IPS-18c (cell line): ENCODE measurements at regions not wholly inside any gene's neighbourhood (a gene's known extent, or its start where the extent isn't known, plus 50 kb on each side); places are given as distances from the start of the nearest gene placed in this dataset.

Source experiments
- H3K4me3 ChIP-seq: 2 replicates; pipeline ENCODE4 v1.7.0; 2013; ENCODE audit warnings: low read depth, mild to moderate bottlenecking, low read length, moderate library complexity; ENCODE audit not compliant: insufficient read depth
- H3K9me3 ChIP-seq: one replicate; pipeline ENCODE4 v1.6.1; 2013; ENCODE audit warnings: mild to moderate bottlenecking, low read length, moderate library complexity; ENCODE audit not compliant: control insufficient read depth, insufficient read depth

DNA sequence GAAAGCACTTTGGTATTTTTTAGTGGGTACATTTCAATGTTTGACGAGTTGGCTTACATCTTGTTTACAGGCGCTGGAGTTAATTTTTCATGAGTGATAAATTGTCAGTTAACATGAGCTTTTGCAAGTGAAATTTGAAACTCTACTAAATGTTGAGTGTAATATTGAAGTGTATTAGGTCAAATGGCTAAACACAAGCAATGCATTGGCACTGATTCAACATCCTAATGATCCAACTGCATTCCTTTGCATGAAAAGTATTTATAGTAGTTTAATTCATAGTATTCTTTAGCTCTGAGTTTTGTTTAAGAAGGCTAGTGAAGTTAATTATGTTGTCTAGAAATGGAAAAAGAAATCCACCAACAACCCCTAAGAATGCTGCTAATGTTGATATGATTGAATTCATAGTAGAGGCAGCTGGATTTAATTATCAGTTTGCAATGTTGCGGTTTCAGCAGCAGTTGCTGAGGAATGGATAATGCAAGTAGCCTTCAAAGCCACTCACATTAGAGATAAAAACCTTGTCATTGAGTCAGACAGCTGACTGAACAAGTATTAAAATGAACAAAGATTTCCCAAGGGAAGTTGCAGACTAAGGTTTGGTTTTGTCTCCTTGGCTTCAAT lies 245.6 kb upstream of the GOLIM4 start:
- Histone ChIP-seq H3K9me3 (no peaks in the 10 kb centered on the region), H3K4me3 (no peak overlapping the region)

DNA sequence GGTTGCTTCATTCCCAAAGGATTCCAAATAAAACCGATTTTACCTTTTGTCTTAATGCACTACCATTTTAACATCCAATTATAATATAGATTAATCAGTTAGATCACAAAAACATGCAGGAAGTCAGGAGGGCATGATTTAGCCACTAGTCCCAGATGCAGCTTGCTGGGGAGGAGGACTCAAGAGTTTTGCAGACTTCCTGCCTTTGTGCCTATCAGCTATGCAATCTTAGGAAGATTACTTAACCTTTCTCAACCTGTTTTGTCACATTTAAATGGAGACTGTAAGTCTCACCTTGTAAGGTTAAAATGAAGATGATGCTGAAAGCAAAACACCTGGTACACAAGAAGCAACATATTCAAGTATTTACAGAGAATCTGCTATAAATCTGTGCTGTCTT lies 242.4 kb upstream of the GOLIM4 start:
- H3K9me3 ChIP-seq: no peaks in the 10 kb centered on the region
- H3K4me3 ChIP-seq: no peak overlapping the region

DNA sequence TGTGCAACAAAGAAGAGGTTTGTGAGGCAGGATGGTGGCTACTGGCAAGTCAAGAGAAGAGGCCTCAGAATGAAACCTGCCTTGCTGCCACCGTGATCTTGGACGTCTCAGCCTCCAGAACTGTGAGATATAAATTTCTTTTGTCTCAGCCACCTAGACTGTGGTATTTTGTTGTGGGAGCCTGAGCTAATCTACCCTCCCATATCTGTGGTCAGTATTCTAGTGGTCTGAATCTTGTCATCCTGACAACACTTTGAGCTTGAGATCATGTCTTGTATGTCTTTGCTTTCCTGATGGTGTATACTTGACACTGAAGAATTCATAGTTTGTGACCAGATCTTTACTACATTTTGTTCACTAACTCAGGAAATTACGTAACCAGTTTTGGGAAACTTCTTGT lies 240.6 kb upstream of the GOLIM4 start:
- Histone ChIP-seq H3K9me3 (no peaks in the 10 kb centered on the region), H3K4me3 (no peak overlapping the region)

DNA sequence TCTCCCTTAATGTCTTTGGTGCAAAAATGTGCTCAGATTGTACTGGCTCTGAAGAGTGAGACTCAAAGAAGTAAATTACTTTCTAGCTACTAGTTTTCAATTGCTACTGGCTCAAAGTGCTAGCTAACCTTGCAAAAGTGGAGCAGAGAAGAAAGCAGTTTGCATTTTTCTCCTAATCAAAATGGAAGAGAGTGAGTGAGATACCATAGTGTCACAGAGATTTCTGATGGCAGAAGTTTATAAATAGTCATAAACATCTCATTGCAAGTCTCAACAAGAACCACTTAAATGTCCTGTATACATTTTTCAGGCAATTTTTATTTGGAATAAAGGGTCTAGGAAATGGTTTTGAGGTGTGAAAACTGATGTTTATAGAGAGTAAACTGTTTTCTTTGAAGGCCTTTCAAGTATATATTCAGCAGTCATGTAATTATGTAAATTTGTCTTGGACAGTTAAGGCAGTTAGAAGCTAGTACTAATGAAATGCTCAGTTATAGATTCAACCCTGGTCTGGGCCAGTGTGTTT lies 237.7 kb upstream of the GOLIM4 start:
- H3K9me3 ChIP-seq: no peaks in the 10 kb centered on the region
- no peak overlapping the region for H3K4me3 ChIP-seq

DNA sequence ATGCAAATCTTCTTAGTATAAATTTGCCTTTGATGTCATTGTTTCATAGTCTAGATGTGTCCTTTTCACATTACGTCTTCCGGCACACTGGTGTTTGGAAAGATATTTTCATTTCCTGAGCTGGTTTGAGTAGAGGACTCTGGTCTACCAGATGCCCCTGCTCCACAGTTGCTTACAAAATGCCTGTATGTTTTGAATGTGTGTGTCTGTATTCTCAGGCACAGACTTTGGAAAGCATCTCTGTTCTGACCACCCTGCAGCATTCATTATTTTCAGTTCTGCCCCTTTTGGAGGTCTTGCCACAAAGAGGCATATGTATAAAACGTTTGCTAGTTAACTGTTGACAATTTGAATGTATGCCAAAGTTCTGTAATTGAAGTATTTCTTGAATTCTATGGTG lies 236.0 kb upstream of the GOLIM4 start:
- Histone ChIP-seq H3K9me3 (no peaks in the 10 kb centered on the region), H3K4me3 (no peak overlapping the region)

DNA sequence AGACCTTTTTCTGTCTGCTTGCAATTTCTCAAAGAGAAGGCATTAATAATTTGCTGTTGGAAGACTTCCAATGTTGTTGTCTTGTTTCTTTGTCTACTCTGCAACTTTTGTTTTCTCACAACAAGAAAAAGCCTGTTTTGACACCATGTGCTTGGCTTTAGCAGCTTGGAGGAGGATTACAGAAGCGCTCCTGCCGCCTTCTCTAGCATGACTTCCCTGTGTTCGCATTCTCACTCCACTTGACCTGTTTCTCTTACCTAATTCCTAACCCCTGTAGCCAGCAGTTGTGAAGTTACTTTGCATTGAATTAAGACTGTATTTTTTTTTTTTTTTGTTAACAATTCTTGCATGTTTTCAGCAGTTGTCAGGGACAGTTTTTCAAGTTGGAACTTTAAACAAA lies 235.3 kb upstream of the GOLIM4 start:
- Histone ChIP-seq H3K9me3 (no peaks in the 10 kb centered on the region), H3K4me3 (no peak overlapping the region)

DNA sequence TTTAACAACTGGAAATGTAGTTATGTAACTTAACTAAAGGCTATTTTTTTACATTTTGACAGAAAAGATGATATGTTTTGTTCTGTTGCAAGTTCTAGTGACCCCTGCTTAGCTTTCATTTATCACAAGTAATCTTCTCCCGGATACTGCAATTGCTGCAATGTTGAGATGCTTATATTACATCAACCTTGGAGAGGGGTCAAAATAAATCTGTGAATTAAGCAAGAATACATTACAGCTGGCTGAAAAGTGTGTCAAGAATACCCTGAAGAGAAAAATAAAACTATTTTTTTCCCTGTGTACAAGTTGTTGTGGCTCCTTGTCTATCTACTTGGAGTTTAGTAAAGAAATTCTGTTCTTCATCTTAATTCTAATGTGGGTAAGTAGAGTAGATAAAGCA lies 232.1 kb upstream of the GOLIM4 start:
- Histone ChIP-seq H3K9me3 (no peaks in the 10 kb centered on the region), H3K4me3 (no peak overlapping the region)

DNA sequence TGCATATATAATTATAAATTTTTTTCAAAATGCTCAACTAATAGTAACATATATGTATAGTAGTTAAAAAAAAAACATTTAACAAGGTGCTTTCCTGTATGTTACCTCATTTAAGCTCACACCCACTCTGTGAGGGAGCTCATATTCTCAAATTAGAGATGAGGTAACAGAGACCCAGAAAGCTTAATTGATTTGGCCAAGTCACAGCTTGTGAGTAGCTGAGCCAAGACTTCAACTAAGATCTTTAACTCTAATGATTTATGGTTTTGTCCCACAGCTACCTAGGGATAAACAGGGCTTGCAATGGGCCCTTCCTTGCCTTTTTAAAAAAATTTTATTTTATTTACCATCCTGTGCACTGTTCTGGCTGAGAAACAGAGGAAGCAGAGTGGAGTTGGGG lies 230.0 kb upstream of the GOLIM4 start:
- no peaks in the 10 kb centered on the region for H3K9me3 ChIP-seq

DNA sequence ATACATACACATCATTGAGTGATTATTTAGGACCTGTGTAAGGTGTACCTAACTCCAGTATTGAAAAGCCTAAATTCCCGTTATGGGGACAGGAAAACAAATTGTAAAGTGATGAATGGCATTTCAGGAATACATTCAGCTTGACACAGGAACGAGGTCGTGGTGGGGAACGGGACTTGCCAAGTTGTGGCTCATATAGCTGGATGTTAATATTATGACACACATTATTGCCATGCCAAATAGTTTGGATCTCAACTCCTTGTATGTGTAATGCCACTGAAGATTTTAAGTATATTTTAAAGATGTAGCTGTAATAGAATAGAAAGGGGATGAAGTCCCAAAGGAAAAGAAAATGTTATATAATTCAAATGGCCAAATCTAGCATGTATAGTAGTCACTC lies 227.2 kb upstream of the GOLIM4 start:
- Histone ChIP-seq H3K4me3 (no peak overlapping the region), H3K9me3 (no peaks in the 10 kb centered on the region)

More for the DNA sequence above, 230.0 kb upstream of the GOLIM4 start:
- no peak overlapping the region for H3K4me3 ChIP-seq

DNA sequence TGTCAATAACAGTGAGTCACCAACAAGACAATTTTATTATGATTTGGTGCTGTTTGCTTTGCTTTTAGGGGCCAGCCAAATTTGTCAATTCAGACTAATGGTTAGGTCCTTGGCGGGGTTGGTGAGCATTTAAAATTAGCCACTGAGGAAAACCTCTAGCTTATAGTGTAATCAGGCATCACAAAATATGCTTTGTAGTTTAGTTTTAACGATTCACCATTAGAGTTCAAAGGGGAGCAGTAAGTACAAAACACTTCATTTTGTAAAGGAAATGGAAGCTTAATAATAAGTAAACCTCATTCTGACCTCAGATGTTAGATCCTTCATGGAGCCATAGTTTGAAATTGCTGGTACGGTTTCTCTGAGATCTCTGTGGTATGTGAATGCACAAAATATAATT lies 218.4 kb upstream of the GOLIM4 start:
- no peak overlapping the region for H3K4me3 ChIP-seq
- H3K9me3 ChIP-seq: no peaks in the 10 kb centered on the region

DNA sequence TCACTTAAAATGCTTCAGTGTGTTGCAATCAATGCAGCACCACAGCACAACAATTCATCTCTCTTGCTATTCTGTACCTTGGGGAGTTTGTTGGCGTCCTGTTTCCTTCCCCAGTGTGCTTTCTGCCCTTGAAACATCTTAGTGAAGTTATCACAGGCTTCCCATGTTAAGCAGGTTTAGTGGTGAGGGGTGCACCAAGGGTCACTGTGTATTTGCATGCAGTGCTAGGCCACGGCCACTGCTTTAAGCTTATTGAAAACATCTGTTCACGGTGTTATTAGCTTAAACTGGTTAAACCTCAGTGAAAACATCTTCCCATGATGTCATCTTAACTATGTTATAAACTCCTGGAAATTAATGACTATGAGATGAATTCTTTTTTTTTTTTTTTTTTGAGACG lies 217.3 kb upstream of the GOLIM4 start:
- H3K9me3 ChIP-seq: no peaks in the 10 kb centered on the region
- H3K4me3 ChIP-seq: no peak overlapping the region

DNA sequence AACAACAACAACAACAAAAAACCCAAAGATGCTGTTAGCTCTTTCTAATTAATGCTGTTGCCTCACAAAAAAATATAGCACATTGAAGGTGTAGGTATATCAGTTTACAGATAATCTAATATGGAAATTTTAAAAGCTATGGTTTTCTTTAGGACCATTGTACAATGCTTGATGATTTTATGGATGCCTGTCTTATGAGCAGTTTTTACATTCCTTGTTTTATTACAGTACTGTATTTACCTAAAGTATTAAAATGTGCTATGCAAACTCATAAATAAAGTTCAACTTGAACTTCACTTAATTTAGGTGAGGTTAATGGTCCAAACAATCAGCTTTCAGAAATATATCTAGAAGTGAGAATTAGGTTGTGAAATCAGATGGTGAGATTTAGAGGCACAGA lies 212.2 kb upstream of the GOLIM4 start:
- no peak overlapping the region for H3K4me3 ChIP-seq
- no peaks in the 10 kb centered on the region for H3K9me3 ChIP-seq

DNA sequence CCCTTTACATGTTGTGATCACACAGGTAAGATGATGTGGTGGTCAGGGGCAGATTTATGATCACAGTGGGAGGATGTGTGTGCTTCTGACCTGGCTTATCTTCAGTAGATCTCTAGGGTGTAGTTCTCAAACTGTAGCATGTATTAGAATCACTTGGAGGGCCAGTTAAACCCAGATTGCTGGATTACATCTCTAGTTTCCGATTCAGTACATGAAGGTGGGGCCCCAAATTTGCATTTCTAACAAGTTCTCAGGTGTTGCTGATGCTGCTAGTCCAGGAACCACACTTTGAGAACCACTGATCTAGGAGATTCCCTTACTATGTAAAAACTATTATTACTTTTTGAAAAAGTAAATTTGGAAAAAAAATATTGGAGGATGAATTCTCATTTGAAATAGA lies 199.3 kb upstream of the GOLIM4 start:
- H3K4me3 ChIP-seq: no peak overlapping the region
- no peaks in the 10 kb centered on the region for H3K9me3 ChIP-seq

DNA sequence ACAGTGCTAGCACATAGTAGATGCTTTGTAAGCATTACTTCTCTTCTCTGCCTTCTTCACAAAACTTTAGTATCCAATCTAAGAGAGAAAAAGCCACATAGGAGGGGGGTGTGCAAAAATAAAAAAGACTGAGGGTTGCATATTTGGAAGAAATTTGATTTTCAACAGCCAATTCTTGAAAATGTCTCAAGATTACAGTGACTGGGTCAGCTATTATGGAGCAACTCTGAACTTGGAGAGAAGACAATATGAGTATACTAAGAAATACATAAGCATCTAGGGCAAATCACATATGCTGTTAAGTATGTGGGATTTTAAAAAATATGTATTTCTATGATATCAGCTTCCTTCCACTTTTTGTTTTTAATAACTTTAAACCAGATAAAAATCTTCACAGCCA lies 196.6 kb upstream of the GOLIM4 start:
- Histone ChIP-seq H3K4me3 (no peak overlapping the region), H3K9me3 (no peaks in the 10 kb centered on the region)

DNA sequence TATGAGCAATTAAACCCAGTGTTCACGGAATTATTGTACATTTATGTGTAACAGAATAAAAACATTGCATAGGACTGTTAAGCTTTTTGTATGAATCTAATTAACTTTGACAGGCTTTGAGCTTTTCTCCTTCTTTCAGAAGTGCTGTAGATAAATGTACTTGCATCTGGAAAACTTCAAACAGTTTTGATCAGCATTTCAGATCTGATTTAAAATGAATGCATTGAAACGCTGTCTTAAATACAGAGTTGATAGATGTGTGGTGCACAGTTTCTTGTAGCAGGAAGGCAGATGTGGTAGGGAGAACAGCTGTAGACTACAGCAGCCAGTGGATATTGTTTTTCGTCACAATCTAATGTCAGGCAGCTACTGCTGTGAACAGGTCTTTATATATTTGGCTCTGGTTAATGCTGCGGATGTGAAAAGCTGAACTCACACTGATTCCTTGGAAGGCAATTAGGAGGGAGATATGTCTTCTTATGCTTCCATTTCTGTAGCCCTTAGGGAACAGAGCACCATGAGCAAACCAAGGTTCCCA lies 193.8 kb upstream of the GOLIM4 start:
- H3K4me3 ChIP-seq: no peak overlapping the region
- H3K9me3 ChIP-seq: no peaks in the 10 kb centered on the region

DNA sequence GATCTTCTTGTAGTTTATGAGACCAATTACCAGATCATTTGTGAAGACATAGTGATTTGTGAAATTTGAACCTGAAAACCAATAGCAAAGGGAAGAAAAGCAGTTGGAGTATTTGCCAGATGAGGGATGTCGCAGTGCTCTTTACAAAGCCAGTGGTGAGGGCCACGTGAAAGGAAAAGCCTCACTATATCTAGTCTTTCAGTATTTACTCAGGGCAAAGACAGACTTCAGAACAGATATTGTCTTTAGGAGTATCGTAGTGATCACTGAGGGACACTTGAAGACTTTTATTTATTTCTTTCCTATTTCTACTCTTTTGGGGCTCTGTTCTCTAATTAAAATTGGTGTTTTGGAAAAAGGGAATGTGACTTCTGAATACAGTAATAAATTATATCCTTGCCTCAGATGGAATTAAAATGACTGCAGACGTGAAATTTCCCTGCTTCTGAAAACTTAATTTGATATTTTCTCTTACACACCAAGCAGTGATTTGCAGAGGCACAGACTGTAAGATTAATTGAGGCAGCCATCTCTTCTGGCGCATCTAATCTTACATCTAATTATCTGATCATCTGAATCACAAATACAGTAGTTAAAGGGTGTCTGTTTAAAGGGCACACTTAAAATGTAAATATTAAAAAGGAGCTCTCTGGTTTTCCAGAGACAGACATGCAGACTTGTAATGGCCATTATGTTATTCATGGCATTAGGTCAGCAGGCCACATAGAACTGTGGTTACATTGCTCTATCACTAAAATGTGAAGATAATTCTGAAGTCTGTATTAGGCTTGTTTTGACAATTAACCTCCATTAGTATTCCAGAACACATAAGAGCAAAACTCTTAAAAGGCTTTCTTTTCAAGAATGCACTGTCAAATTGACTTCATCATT lies 193.0 kb upstream of the GOLIM4 start:
- Histone ChIP-seq H3K9me3 (no peaks in the 10 kb centered on the region), H3K4me3 (no peak overlapping the region)

DNA sequence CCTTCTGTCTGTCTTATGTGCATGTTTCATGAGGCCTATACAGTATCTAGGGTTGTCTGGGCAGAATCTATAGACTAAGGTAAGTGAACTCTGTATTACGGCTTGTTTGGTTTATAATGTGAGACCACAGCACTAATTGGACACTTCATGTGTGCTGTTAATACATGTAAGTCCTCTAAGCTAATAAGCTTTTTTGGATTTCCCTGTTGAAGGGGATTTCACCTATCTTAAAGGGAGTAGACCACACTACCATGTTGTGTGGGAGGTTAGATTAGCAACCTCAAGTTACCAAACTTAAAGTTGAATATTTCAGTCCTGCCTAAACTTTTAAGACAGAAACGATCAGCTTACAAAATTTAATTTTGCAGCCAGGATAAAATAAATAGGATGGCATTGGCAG lies 189.8 kb upstream of the GOLIM4 start:
- no peaks in the 10 kb centered on the region for H3K9me3 ChIP-seq
- H3K4me3 ChIP-seq: no peak overlapping the region

DNA sequence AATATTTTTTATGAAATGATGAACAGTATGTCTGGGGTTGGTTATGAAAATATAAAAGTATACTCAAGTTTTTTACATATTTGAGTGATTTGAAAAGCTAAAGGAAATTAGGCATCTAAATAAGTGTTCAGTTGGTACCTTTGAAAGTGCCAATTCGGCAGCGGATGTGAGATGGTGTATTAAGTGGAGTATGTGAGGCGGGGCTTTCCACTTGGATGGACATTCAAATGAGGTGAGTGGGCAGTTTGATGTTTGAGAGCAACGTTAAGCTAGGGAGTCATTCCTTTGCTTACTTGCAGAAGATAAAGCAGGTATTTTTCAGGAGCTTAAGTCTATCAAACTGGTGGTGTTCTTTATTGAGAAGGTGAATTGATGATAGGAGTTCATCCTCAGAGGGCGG lies 189.0 kb upstream of the GOLIM4 start:
- no peaks in the 10 kb centered on the region for H3K9me3 ChIP-seq
- H3K4me3 ChIP-seq: no peak overlapping the region
